ENCODE measurements at regions not wholly inside any gene's neighbourhood (a gene's known extent, or its start where the extent isn't known, plus 50 kb on each side); places are given as distances from the start of the nearest gene placed in this dataset.

GRCh38 chr9:89554307-89555035 lies 50.3 kb upstream of the GADD45G start:
- no peak for DNase-seq (ENCODE audit: low read depth)

DNA sequence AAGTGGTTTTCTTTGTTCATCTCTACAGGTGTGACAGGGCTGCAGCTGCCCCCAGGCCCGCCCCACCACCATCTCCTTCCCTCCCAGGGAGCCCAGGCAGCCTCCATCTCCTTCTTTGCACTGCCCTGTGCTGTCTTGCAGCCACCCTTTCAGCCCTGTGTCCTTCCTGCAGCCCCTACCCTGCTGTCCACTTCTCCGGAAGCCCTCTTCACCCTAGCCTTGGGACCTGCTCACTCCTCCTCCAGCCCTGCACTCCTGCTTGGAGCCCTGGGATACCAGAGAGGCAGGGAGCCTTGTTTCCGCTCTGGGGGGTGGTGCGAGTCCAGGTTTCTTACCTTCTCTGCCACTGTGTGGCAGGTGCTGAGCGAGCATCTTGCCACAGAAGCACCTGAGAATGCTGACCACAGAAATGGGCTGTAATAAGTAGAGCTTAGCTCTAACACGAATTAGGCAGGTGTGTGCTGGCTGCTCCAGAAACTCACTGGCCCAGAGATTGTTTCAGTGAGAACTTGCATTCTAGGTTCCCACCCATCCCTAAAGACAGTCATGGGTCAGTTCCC lies 51.3 kb upstream of the GADD45G start:
- DNase-seq (ENCODE audit: low read depth) = no peak

DNA sequence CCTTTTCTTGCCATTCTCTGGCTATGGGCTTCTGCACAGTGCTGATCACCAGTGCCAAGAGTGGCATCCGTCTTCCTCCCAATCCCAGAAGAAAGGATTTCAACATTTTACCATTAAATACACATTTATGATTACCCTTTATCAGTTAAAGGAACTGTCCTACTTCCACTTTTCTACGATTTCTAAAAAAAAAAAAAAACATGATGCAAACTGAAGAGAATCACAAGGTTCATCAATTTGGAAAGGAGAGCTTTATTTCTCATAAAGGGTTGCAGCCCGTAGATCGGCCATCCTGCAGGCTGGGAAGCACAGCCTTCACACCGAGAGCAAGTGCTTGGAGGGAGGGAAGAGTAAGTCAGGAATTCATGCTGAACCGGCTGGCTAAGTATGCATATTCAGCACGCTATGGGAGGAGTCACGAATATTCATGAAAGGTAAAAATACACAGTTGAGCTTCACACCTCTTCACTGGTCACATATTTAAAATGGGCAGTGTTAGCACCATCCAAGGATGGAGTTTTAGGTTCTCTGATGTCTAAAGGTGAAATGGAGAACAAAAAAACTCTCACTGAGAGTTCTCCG lies 52.5 kb upstream of the SEMA4D start:
- no peak for DNase-seq (ENCODE audit: low read depth)

- peak; percentile 6 for DNase-seq (ENCODE audit: low read depth)
Observed at GRCh38 chr9:89549031-89549644, 51.2 kb upstream of the SEMA4D start.

- no peak for DNase-seq (ENCODE audit: low read depth)
Observed at GRCh38 chr9:89548071-89548638, 50.2 kb upstream of the SEMA4D start.
